Common myeloid progenitor, CD34-positive (primary cell): ENCODE measurements at regions not wholly inside any gene's neighbourhood (a gene's known extent, or its start where the extent isn't known, plus 50 kb on each side); places are given as distances from the start of the nearest gene placed in this dataset.
A peak's percentile ranks its signal among the peaks of the same experiment; 100 is the strongest.
"Not testable (repeated sequence)": the region's sequence is repeated elsewhere in the genome, so short reads cannot be mapped to it uniquely, and the experiment has no call there.

Source experiments
- CTCF ChIA-PET: fragments of 350-600 bp; sonication (Branson Sonifier 250); formaldehyde crosslinking; loops from one replicate; lab custom pipeline; 2021; ENCODE audit warnings: antibody characterized with exemption; lab: Charles Lee
- POLR2A ChIA-PET: fragments of 350-600 bp; sonication (Branson Sonifier 250); formaldehyde crosslinking; loops from one replicate; lab custom pipeline; 2021; ENCODE audit warnings: antibody characterized with exemption; lab: Charles Lee
- DNase-seq, 3 donors: peaks; one replicate each; pipeline versions ENCODE4 v3.0.0 to v3.0.0-alpha.2; 2013
- H3K27ac ChIP-seq, 2 experiments: 1 replicate in 1 of 2; 2 replicates in 1 of 2; pipeline ENCODE4 v1.7.0; 2013; ENCODE audit warnings: inconsistent platforms in 2 of 2, low read length in 2 of 2, mild to moderate bottlenecking in 2 of 2, low read depth in 1 of 2, moderate library complexity in 1 of 2; ENCODE audit not compliant: severe bottlenecking in 2 of 2, insufficient read depth in 1 of 2, poor library complexity in 1 of 2
- H3K27me3 ChIP-seq, 5 experiments: replicated peaks in 2 of 5; 1 replicate in 3 of 5; 2 replicates in 2 of 5; pipeline versions ENCODE4 v1.6.1 to v1.7.0; 2013; ENCODE audit warnings: low read length in 4 of 5, mild to moderate bottlenecking in 2 of 5, moderate library complexity in 2 of 5, inconsistent platforms in 1 of 5; ENCODE audit not compliant: insufficient read depth in 5 of 5, control insufficient read depth in 4 of 5
- H3K36me3 ChIP-seq, 4 experiments: 1 replicate in 2 of 4; 2 replicates in 2 of 4; pipeline versions ENCODE4 v1.6.1 to v1.7.0; 2013; ENCODE audit warnings: low read length in 3 of 4, control low read depth in 1 of 4, mild to moderate bottlenecking in 1 of 4; ENCODE audit not compliant: control insufficient read depth in 4 of 4, insufficient read depth in 4 of 4
- H3K4me1 ChIP-seq, 4 experiments: 1 replicate in 3 of 4; 2 replicates in 1 of 4; pipeline versions ENCODE4 v1.6.1 to v1.7.1; 2013; ENCODE audit warnings: low read length in 3 of 4, mild to moderate bottlenecking in 3 of 4, control low read depth in 1 of 4, inconsistent platforms in 1 of 4, moderate library complexity in 1 of 4; ENCODE audit not compliant: control insufficient read depth in 4 of 4, insufficient read depth in 4 of 4; ENCODE audit errors: control extremely low read depth in 1 of 4
- H3K4me3 ChIP-seq, 7 experiments: 1 replicate in 4 of 7; 2 replicates in 3 of 7; pipeline versions ENCODE4 v1.5.1 to v1.7.0; 2013; ENCODE audit warnings: mild to moderate bottlenecking in 7 of 7, low read length in 6 of 7, moderate library complexity in 6 of 7, inconsistent platforms in 2 of 7, low read depth in 2 of 7, control low read depth in 1 of 7; ENCODE audit not compliant: insufficient read depth in 4 of 7, control insufficient read depth in 1 of 7; ENCODE audit errors: extremely low read depth in 1 of 7
- H3K9me3 ChIP-seq, 5 experiments: 1 replicate in 4 of 5; 2 replicates in 1 of 5; pipeline versions ENCODE4 v1.6.1 to v1.7.1; 2013; ENCODE audit warnings: low read length in 4 of 5, mild to moderate bottlenecking in 2 of 5, inconsistent platforms in 1 of 5, low read depth in 1 of 5, moderate library complexity in 1 of 5; ENCODE audit not compliant: control insufficient read depth in 4 of 5, insufficient read depth in 2 of 5; ENCODE audit errors: control extremely low read depth in 1 of 5
- WGBS: methylation state at CpG from one replicate; pipeline ENCODE4 v1.1.5; 2013; ENCODE audit not compliant: insufficient coverage; 5-methylcytosine and 5-hydroxymethylcytosine counted together

DNA sequence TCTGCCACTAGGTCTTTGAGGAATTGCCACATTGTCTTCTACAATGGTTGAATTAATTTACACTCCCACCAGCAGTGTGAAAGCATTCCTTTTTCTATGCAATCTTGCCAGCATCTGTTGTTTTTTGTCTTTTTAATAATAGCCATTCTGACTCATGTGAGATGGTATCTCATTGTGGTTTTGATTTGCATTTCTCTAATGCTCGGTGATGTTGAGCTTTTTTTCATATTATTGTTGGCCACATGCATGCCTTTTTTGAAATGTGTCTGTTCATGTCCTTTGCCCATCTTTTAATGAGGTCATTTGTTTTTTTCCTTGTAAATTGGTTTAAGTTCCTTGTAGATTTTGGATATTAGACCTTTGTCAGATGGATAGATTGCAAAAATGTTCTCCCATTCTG, 661.8 kb downstream of the GLUD2 start:
- H3K9me3 ChIP-seq, H3K4me3 ChIP-seq, H3K4me1 ChIP-seq, POLR2A ChIA-PET, H3K36me3 ChIP-seq, H3K27me3 ChIP-seq, CTCF ChIA-PET, DNase-seq, H3K27ac ChIP-seq: not testable (repeated sequence)
- 44% methylated on average over 1 of the region's 1 CpG for WGBS

DNA sequence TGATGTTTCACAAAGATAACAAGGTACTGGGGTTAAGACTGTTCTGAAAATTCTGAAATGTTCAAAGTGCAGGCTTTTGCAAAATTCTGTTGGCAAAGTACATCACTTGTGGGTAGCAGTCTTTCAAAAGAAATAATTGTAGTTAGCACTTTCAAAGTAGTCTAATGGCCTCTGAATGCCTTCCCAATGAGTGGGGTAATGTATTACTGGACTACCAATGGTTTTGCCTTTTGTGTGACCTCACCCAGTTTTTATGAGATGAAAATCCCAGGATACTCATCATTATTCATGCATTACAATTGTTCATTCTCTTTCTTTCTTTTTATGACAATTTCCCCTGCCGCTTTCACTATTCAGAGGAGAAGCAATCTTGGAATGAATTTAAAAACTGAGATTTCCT, 686.1 kb downstream of the GLUD2 start:
- no peak for DNase-seq
- H3K9me3 ChIP-seq: no peaks in the 10 kb centered on the region
- CTCF ChIA-PET: no interaction called here
- no peak overlapping the region for H3K27ac ChIP-seq
- H3K4me3 ChIP-seq: no peak overlapping the region
- no peaks in the 10 kb centered on the region for H3K4me1 ChIP-seq
- POLR2A ChIA-PET: no interaction called here
- WGBS: no CpG with 5 or more reads among the region's 1 CpG
- H3K27me3 ChIP-seq: no peaks in the 10 kb centered on the region
- H3K36me3 ChIP-seq: no peaks in the 10 kb centered on the region

DNA sequence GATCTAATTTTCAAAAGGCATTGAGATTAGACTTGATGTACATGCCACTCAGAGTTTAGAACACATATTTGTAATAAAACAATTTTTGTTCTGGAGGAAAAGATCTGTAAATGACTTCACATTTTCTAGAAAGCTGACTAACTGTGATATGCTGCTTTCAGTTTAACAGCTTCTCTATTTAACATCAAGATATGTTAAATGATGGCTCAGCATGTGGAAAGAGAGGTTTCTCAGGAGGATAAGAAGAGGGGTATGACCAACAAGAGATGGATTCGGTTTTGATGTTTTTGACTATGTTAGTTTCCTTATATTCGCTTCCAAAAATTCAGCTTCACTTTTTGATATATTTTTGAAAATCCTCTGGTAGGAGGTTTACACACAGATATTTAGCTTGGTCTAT, 698.7 kb downstream of the GLUD2 start:
- 100% methylated on average over 1 of the region's 2 CpGs for WGBS
- no peak overlapping the region for H3K4me3 ChIP-seq
- DNase-seq: no peak
- no peaks in the 10 kb centered on the region for H3K9me3 ChIP-seq
- no peaks in the 10 kb centered on the region for H3K36me3 ChIP-seq
- H3K27ac ChIP-seq: no peak overlapping the region
- H3K4me1 ChIP-seq: no peaks in the 10 kb centered on the region
- CTCF ChIA-PET: no interaction called here
- POLR2A ChIA-PET: no interaction called here
- H3K27me3 ChIP-seq: no peaks in the 10 kb centered on the region

DNA sequence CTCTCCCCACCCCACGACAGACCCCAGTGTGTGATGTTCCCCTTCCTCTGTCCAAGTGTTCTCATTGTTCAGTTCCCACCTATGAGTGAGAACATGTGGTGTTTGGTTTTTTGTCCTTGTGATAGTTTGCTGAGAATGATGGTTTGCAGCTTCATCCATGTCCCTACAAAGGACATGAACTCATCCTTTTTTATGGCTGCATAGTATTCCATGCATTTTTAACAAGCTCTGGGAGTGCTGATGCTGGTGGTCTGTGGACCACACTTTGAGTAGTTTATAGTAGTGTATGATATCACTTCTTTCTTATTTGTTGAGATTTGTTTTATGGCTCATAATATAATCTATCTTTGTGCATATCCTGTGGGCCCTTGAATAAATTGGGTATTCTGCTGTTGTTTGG, 706.2 kb downstream of the GLUD2 start:
- POLR2A ChIA-PET, H3K27ac ChIP-seq, CTCF ChIA-PET, H3K4me1 ChIP-seq, DNase-seq, H3K9me3 ChIP-seq, H3K27me3 ChIP-seq, H3K4me3 ChIP-seq, H3K36me3 ChIP-seq: not testable (repeated sequence)
- no CpG with 5 or more reads among the region's 1 CpG for WGBS

DNA sequence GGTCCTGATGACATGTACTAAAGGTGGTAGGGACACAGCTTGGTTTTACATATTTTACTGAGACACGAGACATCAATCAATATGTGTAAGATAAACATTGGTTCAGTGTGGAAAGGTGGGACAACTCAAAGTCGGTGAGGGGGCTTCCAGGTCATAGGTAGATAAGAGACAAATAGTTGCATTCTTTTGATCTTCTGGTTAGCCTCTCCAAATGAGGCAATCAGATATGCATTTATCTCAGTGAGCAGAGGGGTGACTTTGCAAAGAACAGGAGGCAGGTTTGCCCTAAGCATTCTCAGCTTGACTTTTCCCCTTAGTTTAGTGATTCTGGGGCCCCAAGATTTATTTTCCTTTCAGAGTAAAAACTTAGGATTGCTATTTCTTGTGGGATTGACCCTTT, 706.9 kb downstream of the GLUD2 start:
- POLR2A ChIA-PET: no interaction called here
- Histone ChIP-seq H3K27ac (no peak overlapping the region), H3K4me1 (peaks cover 0 to 3% (median 0%) of the 10 kb centered on the region in 4 experiments), H3K9me3 (no peaks in the 10 kb centered on the region), H3K36me3 (no peaks in the 10 kb centered on the region), H3K27me3 (no peaks in the 10 kb centered on the region), H3K4me3 (no peak overlapping the region)
- WGBS: 71% methylated on average over 2 of the region's 2 CpGs
- CTCF ChIA-PET: no interaction called here
- DNase-seq: no peak

DNA sequence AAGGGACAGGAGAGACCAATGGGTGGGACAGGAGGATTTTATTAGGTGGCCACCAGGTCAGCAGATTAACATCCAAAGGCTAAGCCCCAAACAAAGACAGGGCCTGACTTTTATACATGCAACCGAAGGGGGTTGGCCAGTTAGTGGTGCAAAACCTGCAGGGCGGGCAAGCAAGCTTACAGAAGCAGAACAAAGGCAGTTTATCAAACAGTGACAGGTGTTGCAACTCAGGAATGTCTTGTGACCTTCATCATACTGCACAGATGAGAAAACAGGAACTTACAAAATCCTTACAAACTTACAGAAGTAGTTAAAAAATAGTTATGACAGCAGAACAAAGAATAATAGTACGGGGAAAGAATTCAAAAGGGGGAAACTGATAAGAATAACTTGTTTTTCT, 708.1 kb downstream of the GLUD2 start:
- ChIA-PET POLR2A (no interaction called here), CTCF (no interaction called here)
- Histone ChIP-seq H3K9me3 (no peaks in the 10 kb centered on the region), H3K4me3 (no peak overlapping the region), H3K4me1 (peaks cover 0 to 3% (median 0%) of the 10 kb centered on the region in 4 experiments), H3K36me3 (no peaks in the 10 kb centered on the region), H3K27ac (no peak overlapping the region), H3K27me3 (no peaks in the 10 kb centered on the region)
- WGBS: 48% methylated on average over 3 of the region's 3 CpGs
- peak in 1 of 3 donors; percentile 15 for DNase-seq

DNA sequence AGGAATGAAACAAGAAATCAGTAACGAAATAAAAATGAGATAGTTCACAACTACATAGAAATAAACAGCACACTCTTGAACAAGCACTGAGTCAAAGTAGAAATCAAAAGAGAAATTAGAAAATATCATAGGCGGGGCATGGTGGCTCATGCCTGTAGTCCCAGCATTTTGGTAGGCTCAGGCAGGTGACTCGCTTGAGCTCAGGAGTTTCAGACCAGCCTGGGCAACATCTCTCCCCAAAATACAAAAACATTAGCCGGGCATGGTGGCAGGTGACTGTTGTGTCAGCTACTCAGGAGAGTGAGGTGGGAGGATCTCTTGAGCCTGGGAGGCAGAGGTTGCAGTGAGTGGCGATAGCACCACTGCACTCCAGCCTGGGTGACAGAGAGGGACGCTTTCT, 714.4 kb downstream of the GLUD2 start:
- no peak overlapping the region for H3K27ac ChIP-seq
- ChIA-PET CTCF (no interaction called here), POLR2A (no interaction called here)
- no peaks in the 10 kb centered on the region for H3K36me3 ChIP-seq
- H3K4me3 ChIP-seq: no peak overlapping the region
- no peaks in the 10 kb centered on the region for H3K9me3 ChIP-seq
- H3K27me3 ChIP-seq: no peaks in the 10 kb centered on the region
- 100% methylated on average over 1 of the region's 6 CpGs for WGBS
- no peaks in the 10 kb centered on the region for H3K4me1 ChIP-seq
- DNase-seq: no peak
